ENCODE measurements at regions not wholly inside any gene's neighbourhood (a gene's known extent, or its start where the extent isn't known, plus 50 kb on each side); places are given as distances from the start of the nearest gene placed in this dataset.

DNA sequence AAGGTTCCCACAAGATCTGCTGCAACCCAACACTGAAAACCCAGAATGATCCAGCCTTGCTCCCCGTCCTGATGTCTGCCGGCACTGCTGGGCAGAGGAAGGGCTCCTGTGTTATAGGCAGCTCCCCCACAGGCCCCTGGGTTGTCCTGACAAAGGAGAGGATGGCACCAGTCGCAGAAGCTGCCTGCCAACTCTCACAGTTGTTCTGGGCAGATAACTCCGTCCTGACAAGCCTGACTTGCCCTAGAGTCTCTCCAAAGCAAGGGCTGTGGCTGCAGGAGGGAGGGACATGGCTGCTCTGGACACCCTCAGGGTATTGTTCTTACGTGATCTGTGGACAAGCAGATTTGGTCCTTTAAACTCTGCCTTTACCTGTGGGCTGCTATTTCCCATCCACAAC lies 243.8 kb downstream of the CDH26 start:
- no peaks in the 10 kb centered on the region for H3K27me3 ChIP-seq (ENCODE audit: control insufficient read depth, insufficient read depth, low read length)
- no peak for DNase-seq (ENCODE audit: low read depth, low spot score)
- ChIA-PET POLR2A (no interaction called here), CTCF (no interaction called here)
- in situ Hi-C loops (cut with HindIII; ENCODE audit: low pct_unique_long_range_greater_than_20kb, low sequenced_read_pairs) (no loop called here), intact Hi-C loops (cut with micrococcal nuclease; ENCODE audit: unreplicated experiment) (no loop called here)
- TF ChIP-seq SIN3A (IDR thresholded peaks at IDR 0.05; ENCODE audit: borderline replicate concordance, insufficient read depth, low read depth, low read length) (no peak), TCF7L2 (IDR thresholded peaks at IDR 0.05; ENCODE audit: low read depth, low read length) (no peak), POLR2AphosphoS5 (IDR thresholded peaks at IDR 0.05; ENCODE audit: low read depth, low read length) (no peak)
- TF ChIP-seq, protein P1, sequence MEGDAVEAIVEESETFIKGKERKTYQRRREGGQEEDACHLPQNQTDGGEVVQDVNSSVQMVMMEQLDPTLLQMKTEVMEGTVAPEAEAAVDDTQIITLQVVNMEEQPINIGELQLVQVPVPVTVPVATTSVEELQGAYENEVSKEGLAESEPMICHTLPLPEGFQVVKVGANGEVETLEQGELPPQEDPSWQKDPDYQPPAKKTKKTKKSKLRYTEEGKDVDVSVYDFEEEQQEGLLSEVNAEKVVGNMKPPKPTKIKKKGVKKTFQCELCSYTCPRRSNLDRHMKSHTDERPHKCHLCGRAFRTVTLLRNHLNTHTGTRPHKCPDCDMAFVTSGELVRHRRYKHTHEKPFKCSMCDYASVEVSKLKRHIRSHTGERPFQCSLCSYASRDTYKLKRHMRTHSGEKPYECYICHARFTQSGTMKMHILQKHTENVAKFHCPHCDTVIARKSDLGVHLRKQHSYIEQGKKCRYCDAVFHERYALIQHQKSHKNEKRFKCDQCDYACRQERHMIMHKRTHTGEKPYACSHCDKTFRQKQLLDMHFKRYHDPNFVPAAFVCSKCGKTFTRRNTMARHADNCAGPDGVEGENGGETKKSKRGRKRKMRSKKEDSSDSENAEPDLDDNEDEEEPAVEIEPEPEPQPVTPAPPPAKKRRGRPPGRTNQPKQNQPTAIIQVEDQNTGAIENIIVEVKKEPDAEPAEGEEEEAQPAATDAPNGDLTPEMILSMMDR (IDR thresholded peaks at IDR 0.05) = no peak
- TF ChIP-seq, protein P2, sequence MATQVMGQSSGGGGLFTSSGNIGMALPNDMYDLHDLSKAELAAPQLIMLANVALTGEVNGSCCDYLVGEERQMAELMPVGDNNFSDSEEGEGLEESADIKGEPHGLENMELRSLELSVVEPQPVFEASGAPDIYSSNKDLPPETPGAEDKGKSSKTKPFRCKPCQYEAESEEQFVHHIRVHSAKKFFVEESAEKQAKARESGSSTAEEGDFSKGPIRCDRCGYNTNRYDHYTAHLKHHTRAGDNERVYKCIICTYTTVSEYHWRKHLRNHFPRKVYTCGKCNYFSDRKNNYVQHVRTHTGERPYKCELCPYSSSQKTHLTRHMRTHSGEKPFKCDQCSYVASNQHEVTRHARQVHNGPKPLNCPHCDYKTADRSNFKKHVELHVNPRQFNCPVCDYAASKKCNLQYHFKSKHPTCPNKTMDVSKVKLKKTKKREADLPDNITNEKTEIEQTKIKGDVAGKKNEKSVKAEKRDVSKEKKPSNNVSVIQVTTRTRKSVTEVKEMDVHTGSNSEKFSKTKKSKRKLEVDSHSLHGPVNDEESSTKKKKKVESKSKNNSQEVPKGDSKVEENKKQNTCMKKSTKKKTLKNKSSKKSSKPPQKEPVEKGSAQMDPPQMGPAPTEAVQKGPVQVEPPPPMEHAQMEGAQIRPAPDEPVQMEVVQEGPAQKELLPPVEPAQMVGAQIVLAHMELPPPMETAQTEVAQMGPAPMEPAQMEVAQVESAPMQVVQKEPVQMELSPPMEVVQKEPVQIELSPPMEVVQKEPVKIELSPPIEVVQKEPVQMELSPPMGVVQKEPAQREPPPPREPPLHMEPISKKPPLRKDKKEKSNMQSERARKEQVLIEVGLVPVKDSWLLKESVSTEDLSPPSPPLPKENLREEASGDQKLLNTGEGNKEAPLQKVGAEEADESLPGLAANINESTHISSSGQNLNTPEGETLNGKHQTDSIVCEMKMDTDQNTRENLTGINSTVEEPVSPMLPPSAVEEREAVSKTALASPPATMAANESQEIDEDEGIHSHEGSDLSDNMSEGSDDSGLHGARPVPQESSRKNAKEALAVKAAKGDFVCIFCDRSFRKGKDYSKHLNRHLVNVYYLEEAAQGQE (IDR thresholded peaks at IDR 0.05; ENCODE audit: insufficient read depth in 1 of 2, low read depth in 2 of 2, low read length in 1 of 2) = no peak
- H3K27ac ChIP-seq (ENCODE audit: low read length) = no peak overlapping the region
- BruUV-seq (replicated peaks) = no TSS peak
- H3K36me3 ChIP-seq (ENCODE audit: control insufficient read depth, insufficient read depth, low read length) = no peaks in the 10 kb centered on the region
- no peak for ATAC-seq
- no peaks in the 10 kb centered on the region for H3K9me3 ChIP-seq (ENCODE audit: control insufficient read depth, insufficient read depth, low read depth, low read length)
- H3K4me1 ChIP-seq (ENCODE audit: control insufficient read depth, insufficient read depth, low read length) = no peaks in the 10 kb centered on the region
- no peak overlapping the region for H3K4me3 ChIP-seq (ENCODE audit: low read depth in 2 of 2, low read length in 2 of 2)

DNA sequence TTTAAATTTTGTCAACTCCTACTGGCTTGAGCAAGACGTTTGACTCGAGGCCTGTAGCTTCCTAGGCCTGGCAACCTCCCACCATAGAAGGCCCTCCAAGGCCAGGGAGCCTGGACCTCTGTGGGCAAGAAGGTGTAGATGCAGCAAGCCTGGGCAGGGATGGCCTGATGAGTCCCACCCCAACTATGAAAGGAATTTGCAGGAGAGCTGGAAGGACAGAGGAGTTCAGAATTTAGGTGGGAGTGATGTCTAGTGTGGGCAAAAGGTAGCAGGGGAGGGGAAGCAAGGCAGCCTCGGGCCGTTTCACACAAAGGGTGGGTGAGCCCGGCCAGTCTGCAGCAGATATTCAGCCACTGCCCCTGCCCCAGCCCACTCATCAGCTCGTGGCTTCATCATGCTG lies 245.2 kb downstream of the CDH26 start:
- no peak for DNase-seq (ENCODE audit: low read depth, low spot score)
- in situ Hi-C loops (cut with HindIII; ENCODE audit: low pct_unique_long_range_greater_than_20kb, low sequenced_read_pairs) = no loop called here
- TF ChIP-seq, protein P2 (IDR thresholded peaks at IDR 0.05; ENCODE audit: insufficient read depth in 1 of 2, low read depth in 2 of 2, low read length in 1 of 2) = no peak
- TF ChIP-seq POLR2AphosphoS5 (IDR thresholded peaks at IDR 0.05; ENCODE audit: low read depth, low read length) (no peak), TCF7L2 (IDR thresholded peaks at IDR 0.05; ENCODE audit: low read depth, low read length) (no peak), SIN3A (IDR thresholded peaks at IDR 0.05; ENCODE audit: borderline replicate concordance, insufficient read depth, low read depth, low read length) (no peak)
- TF ChIP-seq, protein P1 (IDR thresholded peaks at IDR 0.05) = no peak
- CTCF ChIA-PET = no interaction called here
- intact Hi-C loops (cut with micrococcal nuclease; ENCODE audit: unreplicated experiment) = no loop called here
- Histone ChIP-seq H3K4me1 (ENCODE audit: control insufficient read depth, insufficient read depth, low read length) (no peaks in the 10 kb centered on the region), H3K27me3 (ENCODE audit: control insufficient read depth, insufficient read depth, low read length) (no peaks in the 10 kb centered on the region; the same call in 1 of the 2 replicates), H3K4me3 (ENCODE audit: low read depth in 2 of 2, low read length in 2 of 2) (no peak overlapping the region), H3K9me3 (ENCODE audit: control insufficient read depth, insufficient read depth, low read depth, low read length) (no peaks in the 10 kb centered on the region), H3K36me3 (ENCODE audit: control insufficient read depth, insufficient read depth, low read length) (no peaks in the 10 kb centered on the region), H3K27ac (ENCODE audit: low read length) (no peak overlapping the region)
- no TSS peak for BruUV-seq (replicated peaks)
- ATAC-seq = no peak
- POLR2A ChIA-PET = no interaction called here

Data from Panc1 (cell line).